Spleen (tissue), 7 donors: ENCODE measurements at regions not wholly inside any gene's neighbourhood (a gene's known extent, or its start where the extent isn't known, plus 50 kb on each side); places are given as distances from the start of the nearest gene placed in this dataset.

Source experiments
- POLR2A ChIP-seq, 3 donors: fragments of 450-650 bp; IDR thresholded peaks; one replicate each; pipeline ENCODE4 v1.5.1; 2017; ENCODE audit warnings: antibody characterized with exemption in 3 of 3, mild to moderate bottlenecking in 1 of 3
- POLR2AphosphoS5 ChIP-seq, 3 donors: sonication (generic); formaldehyde crosslinking; IDR thresholded peaks; one replicate each; pipeline ENCODE4 v1.5.1; 2017; ENCODE audit warnings: antibody characterized with exemption in 3 of 3
- TF ChIP-seq, protein P1 (sequence below), 11 experiments: fragments of 200-600 bp in 7 of 11; fragments of 450-650 bp in 4 of 11; sonication (generic) in 4 of 11; IDR thresholded peaks in 8 of 11; conservative IDR thresholded peaks in 3 of 11; 1 replicate in 7 of 11; 2 replicates in 4 of 11; pipeline versions ENCODE4 v1.4.0 to v1.8.0; 2016 to 2021; ENCODE audit warnings: antibody characterized with exemption in 11 of 11, inconsistent platforms in 4 of 11, mild to moderate bottlenecking in 1 of 11
- donor health status: DM: no; HTN: no; CAD: no; lungs with moderate emphysema.
- donor health status: DM: no; HTN: no; CAD: no.
- donor health status: DM: no; HTN: no; CAD: no.

- TF ChIP-seq, protein P1, sequence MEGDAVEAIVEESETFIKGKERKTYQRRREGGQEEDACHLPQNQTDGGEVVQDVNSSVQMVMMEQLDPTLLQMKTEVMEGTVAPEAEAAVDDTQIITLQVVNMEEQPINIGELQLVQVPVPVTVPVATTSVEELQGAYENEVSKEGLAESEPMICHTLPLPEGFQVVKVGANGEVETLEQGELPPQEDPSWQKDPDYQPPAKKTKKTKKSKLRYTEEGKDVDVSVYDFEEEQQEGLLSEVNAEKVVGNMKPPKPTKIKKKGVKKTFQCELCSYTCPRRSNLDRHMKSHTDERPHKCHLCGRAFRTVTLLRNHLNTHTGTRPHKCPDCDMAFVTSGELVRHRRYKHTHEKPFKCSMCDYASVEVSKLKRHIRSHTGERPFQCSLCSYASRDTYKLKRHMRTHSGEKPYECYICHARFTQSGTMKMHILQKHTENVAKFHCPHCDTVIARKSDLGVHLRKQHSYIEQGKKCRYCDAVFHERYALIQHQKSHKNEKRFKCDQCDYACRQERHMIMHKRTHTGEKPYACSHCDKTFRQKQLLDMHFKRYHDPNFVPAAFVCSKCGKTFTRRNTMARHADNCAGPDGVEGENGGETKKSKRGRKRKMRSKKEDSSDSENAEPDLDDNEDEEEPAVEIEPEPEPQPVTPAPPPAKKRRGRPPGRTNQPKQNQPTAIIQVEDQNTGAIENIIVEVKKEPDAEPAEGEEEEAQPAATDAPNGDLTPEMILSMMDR (IDR thresholded peaks at IDR 0.05 in 8 of 11, conservative IDR thresholded peaks at IDR 0.05 in 3 of 11): no peak
- TF ChIP-seq POLR2A (IDR thresholded peaks at IDR 0.05) (no peak), POLR2AphosphoS5 (IDR thresholded peaks at IDR 0.05) (no peak)
Measured at GRCh38 chr13:99729745-99730144, 228.5 kb downstream of the TM9SF2 start.
